GM23248 (cell line): ENCODE measurements at regions not wholly inside any gene's neighbourhood (a gene's known extent, or its start where the extent isn't known, plus 50 kb on each side); places are given as distances from the start of the nearest gene placed in this dataset.

Experiments used
- EZH2 ChIP-seq: fragments of 200-600 bp; sonication (generic); IDR thresholded peaks from 2 replicates; pipeline ENCODE4 v1.6.1; 2018; ENCODE audit warnings: antibody characterized with exemption, mild to moderate bottlenecking; ENCODE audit not compliant: insufficient read depth, poor library complexity, severe bottlenecking
- EZH2phosphoT487 ChIP-seq: fragments of 200-600 bp; sonication (generic); IDR thresholded peaks from 2 replicates; pipeline ENCODE4 v1.6.1; 2018; ENCODE audit warnings: antibody characterized with exemption, moderate library complexity, mild to moderate bottlenecking, low read depth; ENCODE audit not compliant: insufficient read depth

- TF ChIP-seq EZH2 (no peak), EZH2phosphoT487 (no peak)
These were observed 482.4 kb downstream of the NPHP4 start for GRCh38 chr1:5509664-5510452.
